ENCODE measurements at regions not wholly inside any gene's neighbourhood (a gene's known extent, or its start where the extent isn't known, plus 50 kb on each side); places are given as distances from the start of the nearest gene placed in this dataset.

DNA sequence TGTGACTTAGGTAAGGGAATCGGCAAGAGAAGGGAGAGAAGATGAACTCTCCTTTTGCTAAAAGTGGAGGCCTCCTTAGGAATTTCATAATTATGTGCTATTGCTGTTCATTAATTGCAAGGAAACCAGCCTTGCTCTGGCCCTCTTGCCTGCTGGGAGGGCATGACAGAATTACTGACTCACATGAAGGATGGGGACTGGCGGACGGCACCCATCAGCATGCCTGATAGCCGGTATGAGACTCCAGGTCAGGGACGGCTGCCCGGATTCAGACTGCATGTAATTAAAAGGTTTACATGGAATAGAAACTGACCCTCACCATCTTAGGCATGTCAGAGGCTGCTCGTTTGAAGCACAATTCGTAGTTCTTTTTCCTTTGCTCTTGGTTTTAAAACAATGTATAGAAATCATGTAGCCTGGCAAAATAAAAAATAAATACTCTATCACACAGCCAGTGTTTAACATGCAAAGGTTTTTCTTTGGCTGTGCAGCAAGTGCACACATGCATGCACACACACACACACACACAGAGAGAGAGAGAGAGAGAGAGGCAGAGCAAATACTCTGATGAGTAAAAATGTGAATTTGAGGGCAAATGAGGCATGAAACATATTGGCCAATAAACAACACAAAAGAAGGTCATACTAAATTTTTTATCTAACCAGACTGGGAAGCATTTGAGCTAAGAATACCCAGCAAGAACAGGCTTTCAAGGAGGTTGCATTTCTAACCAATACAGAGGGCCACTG, 82.7 kb downstream of the FOXB1 start:
- no peak for TF ChIP-seq TAF1 (IDR thresholded peaks at IDR 0.05; ENCODE audit: borderline replicate concordance, low read depth, low read length)
- TF ChIP-seq POLR2AphosphoS5 (IDR thresholded peaks at IDR 0.05; ENCODE audit: low read depth, low read length): no peak
- no peak for TF ChIP-seq POLR2A (IDR thresholded peaks at IDR 0.05; ENCODE audit: low read depth, low read length)
